MCF 10A (cell line): ENCODE measurements at regions not wholly inside any gene's neighbourhood (a gene's known extent, or its start where the extent isn't known, plus 50 kb on each side); places are given as distances from the start of the nearest gene placed in this dataset.
A peak's percentile ranks its signal among the peaks of the same experiment; 100 is the strongest.

Experiments
- BruUV-seq: library from RNA; stranded (reverse); fragments of 400-500 nt; replicated peaks from 2 replicates; lab custom pipeline; 2021; lab: Mats Ljungman, UMichigan
- CTCF ChIA-PET: fragments of 300-600 bp; sonication (Branson Sonifier 250); formaldehyde crosslinking; extraction: SDS; loops from one replicate; lab custom pipeline; 2021; ENCODE audit warnings: antibody characterized with exemption, inconsistent platforms; lab: Yijun Ruan, JAX
- POLR2A ChIA-PET: fragments of 300-600, 350-650 bp; sonication (Branson Sonifier 250); formaldehyde crosslinking; extraction: SDS; loops from one replicate; lab custom pipeline; 2020; ENCODE audit warnings: antibody characterized with exemption, inconsistent platforms; lab: Yijun Ruan, JAX
- DNase-seq: peaks from one replicate; pipeline ENCODE4 v3.0.0-alpha.2; 2018; ENCODE audit not compliant: unreplicated experiment
- H3K27ac Mint-ChIP-seq: one replicate; pipeline ENCODE4 v1.8.0; 2022; ENCODE audit warnings: mild to moderate bottlenecking, low read depth, mixed read lengths; ENCODE audit not compliant: unreplicated experiment
- H3K27me3 Mint-ChIP-seq: one replicate; pipeline ENCODE4 v1.8.0; 2022; ENCODE audit warnings: mixed read lengths; ENCODE audit not compliant: insufficient read depth, unreplicated experiment
- H3K36me3 Mint-ChIP-seq: one replicate; pipeline ENCODE4 v1.8.0; 2022; ENCODE audit warnings: mild to moderate bottlenecking, moderate library complexity, mixed read lengths; ENCODE audit not compliant: insufficient read depth, unreplicated experiment
- H3K4me1 Mint-ChIP-seq: one replicate; pipeline ENCODE4 v1.8.0; 2022; ENCODE audit warnings: mixed read lengths; ENCODE audit not compliant: insufficient read depth, unreplicated experiment
- H3K4me3 Mint-ChIP-seq: one replicate; pipeline ENCODE4 v1.8.0; 2022; ENCODE audit warnings: mild to moderate bottlenecking, moderate library complexity, mixed read lengths; ENCODE audit not compliant: unreplicated experiment
- H3K9me3 Mint-ChIP-seq: one replicate; pipeline ENCODE4 v1.8.0; 2022; ENCODE audit warnings: mixed read lengths; ENCODE audit not compliant: unreplicated experiment
- intact Hi-C: fragments of 100-400 bp; cut with micrococcal nuclease; formaldehyde crosslinking; loops from 2 replicates; pipeline ENCODE4 v1.14.1; 2022
- TF ChIP-seq, protein P1 (sequence below): fragments of 200-600 bp; IDR thresholded peaks from one replicate; pipeline ENCODE4 v1.8.0; 2022; ENCODE audit warnings: antibody characterized with exemption, mild to moderate bottlenecking; ENCODE audit not compliant: unreplicated experiment

DNA sequence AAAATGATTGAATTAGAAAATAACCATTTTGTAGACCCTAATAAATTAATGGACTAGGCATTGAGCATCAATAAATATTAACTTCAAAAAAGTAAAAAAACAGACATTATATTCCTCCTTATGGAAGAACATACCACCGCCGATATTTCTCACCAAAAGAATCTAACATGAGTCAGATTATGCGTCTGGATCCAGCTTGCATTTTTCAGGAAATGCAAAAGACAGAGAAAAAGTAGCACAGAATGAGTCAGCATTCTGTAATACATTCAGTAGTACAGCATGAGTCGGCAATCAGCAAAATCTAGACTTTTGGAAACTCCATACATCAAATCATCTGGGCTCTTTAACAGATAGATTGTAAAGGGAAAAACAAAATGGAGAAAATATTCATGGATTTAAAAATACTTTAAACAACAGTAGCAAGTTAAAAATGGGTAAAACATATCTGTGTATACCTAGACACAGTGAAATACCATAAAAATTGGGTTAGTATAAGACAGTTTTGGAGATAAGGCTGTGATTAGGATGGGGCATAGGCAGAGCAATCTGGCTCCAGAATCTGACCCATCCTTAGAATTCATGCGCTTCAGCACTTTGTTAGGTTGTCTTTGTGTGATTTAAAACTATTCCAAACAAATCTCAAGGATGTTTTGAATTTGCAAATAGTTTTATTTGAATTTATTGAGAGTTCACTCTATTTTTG is 633.0 kb upstream of the FAM241A start:
- CTCF ChIA-PET, result interaction anchor here (0.6 to 0.7 kb wide), 2 partner anchors 91 to 480 kb away, joined by 3 to 4 read pairs; no protein-coding TSS in a partner anchor
- Mint-ChIP-seq H3K27me3 (no peaks in the 10 kb centered on the region), H3K4me1 (peaks cover 7% of the 10 kb centered on the region), H3K4me3 (no peak overlapping the region), H3K9me3 (no peaks in the 10 kb centered on the region), H3K27ac (peak overlapping the region; percentile 44), H3K36me3 (no peaks in the 10 kb centered on the region)
- TF ChIP-seq, protein P1, sequence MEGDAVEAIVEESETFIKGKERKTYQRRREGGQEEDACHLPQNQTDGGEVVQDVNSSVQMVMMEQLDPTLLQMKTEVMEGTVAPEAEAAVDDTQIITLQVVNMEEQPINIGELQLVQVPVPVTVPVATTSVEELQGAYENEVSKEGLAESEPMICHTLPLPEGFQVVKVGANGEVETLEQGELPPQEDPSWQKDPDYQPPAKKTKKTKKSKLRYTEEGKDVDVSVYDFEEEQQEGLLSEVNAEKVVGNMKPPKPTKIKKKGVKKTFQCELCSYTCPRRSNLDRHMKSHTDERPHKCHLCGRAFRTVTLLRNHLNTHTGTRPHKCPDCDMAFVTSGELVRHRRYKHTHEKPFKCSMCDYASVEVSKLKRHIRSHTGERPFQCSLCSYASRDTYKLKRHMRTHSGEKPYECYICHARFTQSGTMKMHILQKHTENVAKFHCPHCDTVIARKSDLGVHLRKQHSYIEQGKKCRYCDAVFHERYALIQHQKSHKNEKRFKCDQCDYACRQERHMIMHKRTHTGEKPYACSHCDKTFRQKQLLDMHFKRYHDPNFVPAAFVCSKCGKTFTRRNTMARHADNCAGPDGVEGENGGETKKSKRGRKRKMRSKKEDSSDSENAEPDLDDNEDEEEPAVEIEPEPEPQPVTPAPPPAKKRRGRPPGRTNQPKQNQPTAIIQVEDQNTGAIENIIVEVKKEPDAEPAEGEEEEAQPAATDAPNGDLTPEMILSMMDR, result no peak
- POLR2A ChIA-PET, result interaction anchor here (1.1 kb wide), 1 partner anchor 10 kb away, joined by 4 read pairs; no protein-coding TSS in a partner anchor
- BruUV-seq, result no TSS peak
- peak; percentile 74 for DNase-seq
- intact Hi-C loops, result no loop called here

DNA sequence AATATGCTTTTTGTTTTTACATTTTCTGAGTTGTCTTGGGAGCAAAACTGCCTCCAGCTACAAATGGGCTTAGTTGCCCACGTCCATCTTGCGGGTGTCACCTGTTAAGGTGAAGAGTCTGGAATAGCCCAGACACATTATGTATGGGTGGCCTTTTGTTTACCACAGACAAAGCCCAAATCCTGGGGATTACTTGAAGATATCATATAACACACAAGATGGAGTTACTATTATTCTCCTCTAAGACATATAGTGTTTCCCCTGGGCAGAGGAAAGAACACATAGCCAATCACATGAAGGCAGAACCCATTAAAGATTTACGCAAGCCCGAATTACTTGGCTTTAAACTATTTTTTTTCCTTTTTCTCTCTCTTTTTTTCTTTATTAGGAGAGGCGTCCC is 625.6 kb upstream of the FAM241A start:
- Mint-ChIP-seq H3K27me3 (no peaks in the 10 kb centered on the region), H3K36me3 (no peaks in the 10 kb centered on the region), H3K4me3 (no peak overlapping the region), H3K27ac (no peak overlapping the region), H3K4me1 (no peaks in the 10 kb centered on the region), H3K9me3 (no peaks in the 10 kb centered on the region)
- intact Hi-C loops, result no loop called here
- DNase-seq, result no peak
- BruUV-seq, result no TSS peak
- ChIA-PET POLR2A (interaction anchor here (0.6 kb wide), 1 partner anchor 99 kb away, joined by 3 read pairs; no protein-coding TSS in a partner anchor), CTCF (interaction anchor here (0.6 kb wide), 2 partner anchors 103 to 1515 kb away, joined by 3 read pairs; no protein-coding TSS in a partner anchor)
- TF ChIP-seq, protein P1, result no peak

DNA sequence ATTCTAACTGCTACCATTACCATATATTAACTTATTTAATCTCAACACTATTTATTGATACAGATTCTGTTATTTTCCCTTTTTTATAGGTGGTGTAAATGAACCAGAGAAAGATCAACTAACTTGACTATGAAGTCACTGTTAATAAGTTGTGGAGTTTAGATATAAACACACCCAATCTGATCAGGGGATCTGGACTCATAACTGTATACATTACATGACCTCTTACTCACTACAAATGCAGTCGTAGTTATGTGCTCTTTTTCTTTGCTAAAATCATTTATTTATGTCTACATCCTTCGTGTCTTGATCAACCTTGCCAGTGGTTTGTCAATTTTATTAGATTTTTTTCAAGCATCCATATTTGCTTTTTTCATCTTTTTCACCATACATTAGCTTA is 614.8 kb upstream of the FAM241A start:
- ChIA-PET POLR2A (interaction anchor here (0.7 kb wide), 1 partner anchor 15 kb away, joined by 4 read pairs; no protein-coding TSS in a partner anchor), CTCF (no interaction called here)
- H3K27ac Mint-ChIP-seq, result no peak overlapping the region
- TF ChIP-seq, protein P1, result no peak
- intact Hi-C loops, result no loop called here
- H3K4me1 Mint-ChIP-seq, result no peaks in the 10 kb centered on the region
- H3K4me3 Mint-ChIP-seq, result no peak overlapping the region
- no peaks in the 10 kb centered on the region for H3K9me3 Mint-ChIP-seq
- DNase-seq, result no peak
- BruUV-seq, result no TSS peak
- H3K27me3 Mint-ChIP-seq, result no peaks in the 10 kb centered on the region
- no peaks in the 10 kb centered on the region for H3K36me3 Mint-ChIP-seq

DNA sequence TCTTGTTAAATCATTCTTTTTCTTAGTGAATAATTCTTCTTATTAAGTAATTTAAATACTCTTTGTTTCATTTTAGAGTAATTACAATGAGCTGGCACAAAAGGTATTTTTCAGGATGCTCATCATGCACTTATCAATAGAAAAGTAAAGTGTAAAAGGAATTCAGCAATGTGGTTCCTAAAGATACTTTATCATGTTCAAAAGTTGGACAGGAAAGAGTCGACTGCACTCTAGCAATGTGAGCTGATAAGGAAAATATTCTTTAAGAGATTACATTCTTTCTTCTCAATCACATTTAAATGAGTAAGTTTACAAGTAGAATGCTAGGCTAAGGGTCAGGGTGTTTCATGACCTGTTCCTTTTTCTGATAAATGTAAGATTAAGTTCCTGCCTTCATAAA is 609.5 kb upstream of the FAM241A start:
- Mint-ChIP-seq H3K4me3 (no peak overlapping the region), H3K9me3 (no peaks in the 10 kb centered on the region), H3K27ac (no peak overlapping the region), H3K36me3 (no peaks in the 10 kb centered on the region), H3K27me3 (no peaks in the 10 kb centered on the region), H3K4me1 (no peaks in the 10 kb centered on the region)
- intact Hi-C loops, result no loop called here
- TF ChIP-seq, protein P1, result no peak
- no peak for DNase-seq
- ChIA-PET POLR2A (interaction anchor here (0.7 kb wide), 1 partner anchor 229 kb away, joined by 4 read pairs; no protein-coding TSS in a partner anchor), CTCF (interaction anchor here (0.8 kb wide), 1 partner anchor 950 kb away, joined by 3 read pairs; no protein-coding TSS in a partner anchor)
- no TSS peak for BruUV-seq
